ENCODE measurements at regions not wholly inside any gene's neighbourhood (a gene's known extent, or its start where the extent isn't known, plus 50 kb on each side); places are given as distances from the start of the nearest gene placed in this dataset.

DNA sequence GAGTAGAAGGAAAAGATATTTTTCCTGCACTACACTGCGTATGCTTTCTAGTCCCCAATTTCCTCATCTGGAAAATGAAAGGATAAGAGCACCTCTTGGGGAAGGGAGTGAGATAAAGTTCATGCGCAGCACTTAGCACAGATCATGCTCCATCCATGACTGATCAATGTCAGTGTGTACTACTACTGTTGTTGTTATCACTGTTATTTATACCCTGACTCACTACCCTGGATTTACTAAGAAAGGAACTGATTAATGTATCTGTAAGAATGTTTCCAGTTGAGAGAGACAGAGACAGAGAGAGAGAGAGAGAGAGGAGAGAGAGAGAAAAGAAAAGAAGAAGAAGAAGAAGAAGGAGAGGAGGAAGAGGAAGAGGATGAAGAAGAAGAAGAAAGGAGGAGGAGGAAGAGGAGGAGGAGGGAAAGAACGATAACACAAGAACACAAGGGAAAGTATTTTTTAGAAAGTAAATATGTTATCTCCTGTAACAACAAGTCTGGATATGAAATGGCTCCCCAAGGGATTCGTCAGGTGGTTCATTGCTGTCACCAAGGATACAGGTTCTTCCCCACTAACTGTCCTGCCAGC lies 212.2 kb upstream of the PROK2 start:
- DNase-seq (ENCODE audit: low read depth, low spot score) (no peak), FAIRE-seq (no peak)
- Histone ChIP-seq H3K9me1 (replicated peaks; ENCODE audit: control insufficient read depth, extremely low read depth, insufficient read depth, low read length) (no peaks in the 10 kb centered on the region), H3K27ac (ENCODE audit: insufficient read depth, low read depth, low read length) (no peak overlapping the region), H3K36me3 (ENCODE audit: control insufficient read depth in 2 of 2, extremely low read depth in 1 of 2, insufficient read depth in 2 of 2, low read length in 2 of 2) (no peaks in the 10 kb centered on the region), H3K79me2 (ENCODE audit: control insufficient read depth, insufficient read depth, low read length) (no peaks in the 10 kb centered on the region), H3K9me3 (replicated peaks; ENCODE audit: control insufficient read depth, insufficient read depth, low read length) (no peaks in the 10 kb centered on the region), H4K20me1 (replicated peaks; ENCODE audit: control insufficient read depth, extremely low read depth, insufficient read depth, low read length) (no peaks in the 10 kb centered on the region), H3K27me3 (ENCODE audit: control insufficient read depth in 2 of 2, insufficient read depth in 2 of 2, low read length in 2 of 2) (no peaks in the 10 kb centered on the region), H3K4me1 (ENCODE audit: control insufficient read depth, extremely low read depth, insufficient read depth, low read length) (no peaks in the 10 kb centered on the region), H3K4me3 (replicated peaks in 1 of 3; ENCODE audit: insufficient read depth in 1 of 3, low read depth in 1 of 3, low read length in 3 of 3) (no peak overlapping the region), H2AFZ (ENCODE audit: low read depth, low read length) (no peak overlapping the region), H3K9ac (replicated peaks; ENCODE audit: extremely low read depth, insufficient read depth, low read length) (no peak overlapping the region), H3K4me2 (ENCODE audit: insufficient read depth, low read length) (no peak overlapping the region)
- intact Hi-C loops (cut with micrococcal nuclease), result no loop called here
- BruUV-seq (replicated peaks), result no TSS peak
- dilution Hi-C loops (cut with MboI; ENCODE audit: extremely low pct_ligation_motif_present, low sequenced_read_pairs), result no loop called here
- ChIA-PET POLR2A (no interaction called here), CTCF (no interaction called here)
- TF ChIP-seq EZH2 (IDR thresholded peaks at IDR 0.05; ENCODE audit: borderline replicate concordance, low read depth, low read length, severe bottlenecking) (no peak), JUN (IDR thresholded peaks at IDR 0.05; ENCODE audit: borderline replicate concordance, insufficient read depth, insufficient read length, low read depth) (no peak), MYC (IDR thresholded peaks at IDR 0.05; ENCODE audit: low read depth, low read length) (no peak), GATA2 (IDR thresholded peaks at IDR 0.05; ENCODE audit: insufficient read depth, insufficient read length, low read depth, low read length) (no peak), POLR2A (IDR thresholded peaks at IDR 0.05; ENCODE audit: low read depth, low read length) (no peak), POLR2AphosphoS5 (IDR thresholded peaks at IDR 0.05; ENCODE audit: insufficient read depth, low read depth, low read length) (no peak), FOS (IDR thresholded peaks at IDR 0.05; ENCODE audit: borderline replicate concordance, insufficient read depth, low read length) (no peak)
- TF ChIP-seq, protein P1, sequence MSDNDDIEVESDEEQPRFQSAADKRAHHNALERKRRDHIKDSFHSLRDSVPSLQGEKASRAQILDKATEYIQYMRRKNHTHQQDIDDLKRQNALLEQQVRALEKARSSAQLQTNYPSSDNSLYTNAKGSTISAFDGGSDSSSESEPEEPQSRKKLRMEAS (IDR thresholded peaks at IDR 0.05; ENCODE audit: insufficient read depth, insufficient read length), result no peak
- TF ChIP-seq, protein P2, sequence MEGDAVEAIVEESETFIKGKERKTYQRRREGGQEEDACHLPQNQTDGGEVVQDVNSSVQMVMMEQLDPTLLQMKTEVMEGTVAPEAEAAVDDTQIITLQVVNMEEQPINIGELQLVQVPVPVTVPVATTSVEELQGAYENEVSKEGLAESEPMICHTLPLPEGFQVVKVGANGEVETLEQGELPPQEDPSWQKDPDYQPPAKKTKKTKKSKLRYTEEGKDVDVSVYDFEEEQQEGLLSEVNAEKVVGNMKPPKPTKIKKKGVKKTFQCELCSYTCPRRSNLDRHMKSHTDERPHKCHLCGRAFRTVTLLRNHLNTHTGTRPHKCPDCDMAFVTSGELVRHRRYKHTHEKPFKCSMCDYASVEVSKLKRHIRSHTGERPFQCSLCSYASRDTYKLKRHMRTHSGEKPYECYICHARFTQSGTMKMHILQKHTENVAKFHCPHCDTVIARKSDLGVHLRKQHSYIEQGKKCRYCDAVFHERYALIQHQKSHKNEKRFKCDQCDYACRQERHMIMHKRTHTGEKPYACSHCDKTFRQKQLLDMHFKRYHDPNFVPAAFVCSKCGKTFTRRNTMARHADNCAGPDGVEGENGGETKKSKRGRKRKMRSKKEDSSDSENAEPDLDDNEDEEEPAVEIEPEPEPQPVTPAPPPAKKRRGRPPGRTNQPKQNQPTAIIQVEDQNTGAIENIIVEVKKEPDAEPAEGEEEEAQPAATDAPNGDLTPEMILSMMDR (IDR thresholded peaks at IDR 0.05; ENCODE audit: extremely low read depth in 1 of 2, insufficient read depth in 1 of 2, low read depth in 1 of 2, low read length in 2 of 2), result no peak

Measured in endothelial cell of umbilical vein (primary cell).